A549 (cell line): ENCODE measurements at regions not wholly inside any gene's neighbourhood (a gene's known extent, or its start where the extent isn't known, plus 50 kb on each side); places are given as distances from the start of the nearest gene placed in this dataset.
A peak's percentile ranks its signal among the peaks of the same experiment; 100 is the strongest.

ENCODE experiments used
- ATAC-seq, 2 experiments: fragments of 200-7000 bp in 1 of 2; fragments of >200 bp in 1 of 2; cut with Nextera tagmentation in 1 of 2; cut with Tn5 transposase in 1 of 2; 3 replicates each; pipeline versions ENCODE4 v1.8.0 to v1.9.1; 2018 to 2020; ENCODE audit warnings: mild to moderate bottlenecking in 1 of 2, moderate library complexity in 1 of 2
- CTCF ChIA-PET: fragments of 300-600 bp; sonication (Branson Sonifier 250); formaldehyde crosslinking; extraction: SDS; loops from one replicate; lab custom pipeline; 2021; ENCODE audit warnings: antibody characterized with exemption, inconsistent platforms; lab: Yijun Ruan, JAX
- POLR2A ChIA-PET: fragments of 350-600 bp; formaldehyde crosslinking; extraction: SDS; loops from one replicate; lab custom pipeline; 2021; ENCODE audit warnings: antibody characterized with exemption, inconsistent platforms; lab: Yijun Ruan, JAX
- DNase-seq, 2 experiments: peaks; one replicate each; pipeline versions ENCODE4 v3.0.0 to v3.0.0-alpha.2; 2011 to 2016; ENCODE audit warnings: low read depth in 1 of 2, low spot score in 1 of 2
- FAIRE-seq: peaks from 2 replicates; lab custom pipeline; 2011; peaks lifted over from hg19 to GRCh38; lab: Jason Lieb, UNC
- H3K27ac ChIP-seq, 2 experiments: fragments of >200 bp; sonication (Bioruptor Twin); formaldehyde crosslinking; 3 replicates each; pipeline ENCODE4 v1.5.1; 2016 to 2017
- H3K4me1 ChIP-seq: fragments of >200 bp; sonication (Bioruptor Twin); formaldehyde crosslinking; 3 replicates; pipeline ENCODE4 v1.6.1; 2016
- H3K4me2 ChIP-seq: fragments of >200 bp; sonication (Bioruptor Twin); formaldehyde crosslinking; 3 replicates; pipeline ENCODE4 v1.6.1; 2016
- H3K4me3 ChIP-seq: fragments of >200 bp; sonication (Bioruptor Twin); formaldehyde crosslinking; 3 replicates; pipeline ENCODE4 v1.5.1; 2016
- H3K9me3 ChIP-seq: fragments of >200 bp; sonication (Bioruptor Twin); formaldehyde crosslinking; 3 replicates; pipeline ENCODE4 v1.6.1; 2016
- CBX8 ChIP-seq: fragments of 200-600 bp; sonication (generic); IDR thresholded peaks from 2 replicates; pipeline ENCODE4 v1.6.1; 2016
- CEBPB ChIP-seq, 2 experiments: fragments of >200 bp in 1 of 2; sonication (Bioruptor Twin) in 1 of 2; formaldehyde crosslinking in 1 of 2; IDR thresholded peaks; 2 replicates each; pipeline ENCODE4 v1.6.1; 2012 to 2016
- EHF ChIP-seq: fragments of 250-450 bp; sonication (Bioruptor Pico); IDR thresholded peaks from 2 replicates; pipeline ENCODE4 v1.5.0; 2020; ENCODE audit warnings: mild to moderate bottlenecking
- EHMT2 ChIP-seq: fragments of 200-600 bp; sonication (generic); IDR thresholded peaks from 2 replicates; pipeline ENCODE4 v1.6.1; 2016; ENCODE audit warnings: antibody characterized with exemption, low read depth, mild to moderate bottlenecking, moderate library complexity
- FOSL2 ChIP-seq, 2 experiments: fragments of 450-650 bp in 1 of 2; fragments of >200 bp in 1 of 2; sonication (Bioruptor Twin) in 1 of 2; formaldehyde crosslinking; IDR thresholded peaks; 2 replicates each; pipeline versions ENCODE4 v1.5.0 to v1.6.1; 2016 to 2020; ENCODE audit warnings: mild to moderate bottlenecking in 1 of 2, moderate library complexity in 1 of 2
- FOXS1 ChIP-seq: fragments of 250-450 bp; sonication (Bioruptor Pico); IDR thresholded peaks from 2 replicates; pipeline ENCODE4 v1.5.0; 2020; ENCODE audit warnings: mild to moderate bottlenecking, moderate library complexity
- HDAC2 ChIP-seq: fragments of 200-600 bp; sonication (generic); IDR thresholded peaks from 2 replicates; pipeline ENCODE4 v1.6.1; 2016
- HEYL ChIP-seq: fragments of 250-450 bp; sonication (Bioruptor Pico); IDR thresholded peaks from 2 replicates; pipeline ENCODE4 v1.8.0; 2021; ENCODE audit warnings: mild to moderate bottlenecking, moderate library complexity
- HOXB5 ChIP-seq: fragments of 250-450 bp; sonication (Bioruptor Pico); IDR thresholded peaks from 2 replicates; pipeline ENCODE4 v1.5.0; 2020; ENCODE audit warnings: mild to moderate bottlenecking, moderate library complexity
- MAFK ChIP-seq: fragments of 450-650 bp; IDR thresholded peaks from 2 replicates; pipeline ENCODE4 v1.6.1; 2014; ENCODE audit not compliant: partially characterized antibody
- MYC ChIP-seq: IDR thresholded peaks from 2 replicates; pipeline ENCODE4 v1.6.1; 2012; ENCODE audit warnings: mild to moderate bottlenecking, inconsistent platforms, low read length, improper control_type of control experiment, borderline replicate concordance
- NR3C1 ChIP-seq: fragments of >200 bp; sonication (Bioruptor Twin); formaldehyde crosslinking; IDR thresholded peaks from 3 replicates; pipeline ENCODE4 v1.6.1; 2017
- PHF8 ChIP-seq: fragments of 200-600 bp; sonication (generic); IDR thresholded peaks from 2 replicates; pipeline ENCODE4 v1.6.1; 2016; ENCODE audit warnings: low read depth, mild to moderate bottlenecking, antibody characterized with exemption, moderate library complexity, borderline replicate concordance
- RFX5 ChIP-seq: fragments of 450-650 bp; IDR thresholded peaks from 2 replicates; pipeline ENCODE4 v1.7.1; 2014; ENCODE audit warnings: antibody characterized with exemption, mild to moderate bottlenecking, moderate library complexity
- RNF2 ChIP-seq: fragments of 200-600 bp; sonication (generic); IDR thresholded peaks from 2 replicates; pipeline ENCODE4 v1.6.1; 2016; ENCODE audit warnings: low read depth, mild to moderate bottlenecking, antibody characterized with exemption, moderate library complexity, borderline replicate concordance
- SMC3 ChIP-seq: fragments of >200 bp; sonication (Bioruptor Twin); formaldehyde crosslinking; IDR thresholded peaks from 3 replicates; pipeline ENCODE4 v1.6.1; 2018; ENCODE audit warnings: inconsistent platforms
- SREBF2 ChIP-seq: fragments of 450-650 bp; IDR thresholded peaks from 2 replicates; pipeline ENCODE4 v1.6.1; 2014; ENCODE audit warnings: mild to moderate bottlenecking, moderate library complexity
- ZSCAN20 ChIP-seq: fragments of 250-450 bp; sonication (Bioruptor Pico); IDR thresholded peaks from 2 replicates; pipeline ENCODE4 v1.8.0; 2022; ENCODE audit warnings: mild to moderate bottlenecking, moderate library complexity
- WGBS: methylation state at CpG from one replicate; pipeline ENCODE4 v1.1.6; 2017; ENCODE audit errors: missing lambda C conversion rate; 5-methylcytosine and 5-hydroxymethylcytosine counted together
- TF ChIP-seq, protein P1 (sequence below): IDR thresholded peaks from 2 replicates; pipeline ENCODE4 v1.6.1; 2012
- TF ChIP-seq, protein P2 (sequence below): fragments of 450-650 bp; IDR thresholded peaks from 2 replicates; pipeline ENCODE4 v1.6.1; 2014; ENCODE audit warnings: antibody characterized with exemption

DNA sequence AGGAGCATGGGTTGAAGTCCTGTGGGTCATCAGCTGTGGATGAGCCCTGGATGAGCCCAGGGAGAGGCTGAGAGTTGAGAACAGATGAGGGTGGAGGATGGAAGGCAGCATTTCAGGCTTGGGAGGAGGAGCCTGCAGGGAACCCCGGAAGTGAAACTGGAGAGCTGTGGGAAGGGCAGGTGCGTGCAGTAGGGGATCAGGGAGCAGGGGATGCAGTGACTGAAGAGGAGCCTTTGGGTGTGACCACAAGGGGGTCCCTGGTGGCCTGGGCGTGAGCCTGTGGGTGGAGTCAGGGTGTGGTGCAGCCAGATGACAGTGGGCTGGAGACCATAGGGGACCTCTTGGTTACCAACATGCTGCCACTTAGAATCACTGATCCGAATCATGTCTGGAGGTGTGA lies 115.5 kb downstream of the PAPOLA start:
- Histone ChIP-seq H3K4me3 (no peak overlapping the region), H3K4me2 (0 out of 3 replicates have a peak overlapping the region, but pooled peaks have one; percentile 35), H3K4me1 (no peaks in the 10 kb centered on the region), H3K27ac (no peak overlapping the region), H3K9me3 (no peaks in the 10 kb centered on the region)
- CTCF ChIA-PET: no interaction called here
- ATAC-seq (no peak), FAIRE-seq (no peak), DNase-seq (no peak)
- no peak for TF ChIP-seq RFX5
- TF ChIP-seq HOXB5 (CRISPR knock-in tag): no peak
- TF ChIP-seq EHF: no peak
- TF ChIP-seq CEBPB (IDR thresholded peaks at IDR 0.05): no peak
- no peak for TF ChIP-seq EHMT2
- TF ChIP-seq FOSL2 (IDR thresholded peaks at IDR 0.05): no peak
- no peak for TF ChIP-seq FOSL2 (CRISPR knock-in tag; IDR thresholded peaks at IDR 0.05)
- WGBS: 12% methylated on average over 4 of the region's 4 CpGs
- POLR2A ChIA-PET: no interaction called here

- Histone ChIP-seq H3K9me3 (no peaks in the 10 kb centered on the region), H3K4me2 (no peak overlapping the region), H3K4me1 (no peaks in the 10 kb centered on the region), H3K27ac (no peak overlapping the region), H3K4me3 (no peak overlapping the region)
- no peak for TF ChIP-seq FOXS1 (CRISPR knock-in tag)
- no peak for TF ChIP-seq PHF8
- TF ChIP-seq MYC: no peak
- no peak for TF ChIP-seq HDAC2
- TF ChIP-seq HOXB5 (CRISPR knock-in tag): no peak
- TF ChIP-seq CBX8: no peak
- no peak for TF ChIP-seq EHF
- TF ChIP-seq, protein P1, sequence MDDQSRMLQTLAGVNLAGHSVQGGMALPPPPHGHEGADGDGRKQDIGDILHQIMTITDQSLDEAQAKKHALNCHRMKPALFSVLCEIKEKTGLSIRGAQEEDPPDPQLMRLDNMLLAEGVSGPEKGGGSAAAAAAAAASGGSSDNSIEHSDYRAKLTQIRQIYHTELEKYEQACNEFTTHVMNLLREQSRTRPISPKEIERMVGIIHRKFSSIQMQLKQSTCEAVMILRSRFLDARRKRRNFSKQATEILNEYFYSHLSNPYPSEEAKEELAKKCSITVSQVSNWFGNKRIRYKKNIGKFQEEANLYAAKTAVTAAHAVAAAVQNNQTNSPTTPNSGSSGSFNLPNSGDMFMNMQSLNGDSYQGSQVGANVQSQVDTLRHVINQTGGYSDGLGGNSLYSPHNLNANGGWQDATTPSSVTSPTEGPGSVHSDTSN: no peak
- no peak for TF ChIP-seq ZSCAN20
- no peak for TF ChIP-seq RNF2
- TF ChIP-seq NR3C1: no peak
- no peak for TF ChIP-seq SMC3
- FAIRE-seq (no peak), DNase-seq (no peak), ATAC-seq (no peak)
- WGBS: 32% methylated on average over 7 of the region's 8 CpGs
- ChIA-PET POLR2A (no interaction called here), CTCF (interaction anchor here (0.7 to 1.1 kb wide), 2 partner anchors 12 to 118 kb away, joined by 3 read pairs; no protein-coding TSS in a partner anchor)
Observed at GRCh38 chr14:96622926-96623325, 120.7 kb downstream of the PAPOLA start.

GRCh38 chr14:96623676-96624484 lies 121.7 kb downstream of the PAPOLA start:
- ChIA-PET POLR2A (no interaction called here), CTCF (interaction anchor here (1.1 kb wide), 1 partner anchor 117 kb away, joined by 3 read pairs; no protein-coding TSS in a partner anchor)
- Histone ChIP-seq H3K4me3 (no peak overlapping the region), H3K9me3 (no peaks in the 10 kb centered on the region)
- WGBS: 40% methylated on average over 32 of the region's 34 CpGs
- FAIRE-seq (no peak), ATAC-seq (no peak), DNase-seq (no peak)
- no peak for TF ChIP-seq SREBF2
- no peak for TF ChIP-seq RFX5
- TF ChIP-seq, protein P2, sequence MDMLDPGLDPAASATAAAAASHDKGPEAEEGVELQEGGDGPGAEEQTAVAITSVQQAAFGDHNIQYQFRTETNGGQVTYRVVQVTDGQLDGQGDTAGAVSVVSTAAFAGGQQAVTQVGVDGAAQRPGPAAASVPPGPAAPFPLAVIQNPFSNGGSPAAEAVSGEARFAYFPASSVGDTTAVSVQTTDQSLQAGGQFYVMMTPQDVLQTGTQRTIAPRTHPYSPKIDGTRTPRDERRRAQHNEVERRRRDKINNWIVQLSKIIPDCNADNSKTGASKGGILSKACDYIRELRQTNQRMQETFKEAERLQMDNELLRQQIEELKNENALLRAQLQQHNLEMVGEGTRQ: no peak
- peak; percentile 51 for TF ChIP-seq MAFK
- no peak for TF ChIP-seq HEYL
- TF ChIP-seq, all 56 proteins: peak for 1
- Histone ChIP-seq H3K27ac (no peak overlapping the region), H3K4me2 (no peak overlapping the region), H3K4me1 (no peaks in the 10 kb centered on the region)
